ENCODE measurements at regions not wholly inside any gene's neighbourhood (a gene's known extent, or its start where the extent isn't known, plus 50 kb on each side); places are given as distances from the start of the nearest gene placed in this dataset.

- TF ChIP-seq CTCF (IDR thresholded peaks at IDR 0.05; ENCODE audit: control extremely low read depth in 1 of 3, insufficient read depth in 1 of 3, low read depth in 1 of 3, low read length in 3 of 3) (no peak), CEBPB (IDR thresholded peaks at IDR 0.05; ENCODE audit: low read depth, low read length) (no peak), ZNF274 (IDR thresholded peaks at IDR 0.05; ENCODE audit: borderline replicate concordance, extremely low read depth, low read length) (no peak), POLR2AphosphoS5 (IDR thresholded peaks at IDR 0.05; ENCODE audit: low read depth, low read length) (no peak), CHD1 (IDR thresholded peaks at IDR 0.05; ENCODE audit: low read depth, low read length) (no peak), EZH2 (IDR thresholded peaks at IDR 0.05; ENCODE audit: low read depth, low read length, severe bottlenecking) (no peak), KDM5A (IDR thresholded peaks at IDR 0.05; ENCODE audit: low read length) (no peak)
Observed at GRCh38 chr4:32216502-32216901, 1496.3 kb downstream of the PCDH7 start.
